GM23338 (cell line): ENCODE measurements at regions not wholly inside any gene's neighbourhood (a gene's known extent, or its start where the extent isn't known, plus 50 kb on each side); places are given as distances from the start of the nearest gene placed in this dataset.

Experiments
- CTCF ChIP-seq, 2 experiments: fragments of 200-600 bp in 1 of 2; sonication (generic) in 1 of 2; conservative IDR thresholded peaks; 2 replicates each; pipeline versions ENCODE4 v1.5.1 to v1.6.1; 2016 to 2017; ENCODE audit warnings: antibody characterized with exemption in 2 of 2, low read depth in 2 of 2, mild to moderate bottlenecking in 2 of 2, moderate library complexity in 1 of 2
- EZH2phosphoT487 ChIP-seq: fragments of 200-600 bp; sonication (generic); IDR thresholded peaks from one replicate; pipeline ENCODE4 v1.8.1; 2018; ENCODE audit warnings: antibody characterized with exemption; ENCODE audit not compliant: unreplicated experiment
- REST ChIP-seq: IDR thresholded peaks from one replicate; pipeline ENCODE4 v1.6.1; 2018; ENCODE audit warnings: antibody characterized with exemption; ENCODE audit not compliant: unreplicated experiment

- no peak for TF ChIP-seq CTCF (conservative IDR thresholded peaks at IDR 0.05; ENCODE audit: low read depth in 2 of 2)
- no peak for TF ChIP-seq REST
- no peak for TF ChIP-seq EZH2phosphoT487
These were observed 213.3 kb upstream of the CXCR4 start for GRCh38 chr2:136331226-136331625.
